H9 (cell line): ENCODE measurements at regions not wholly inside any gene's neighbourhood (a gene's known extent, or its start where the extent isn't known, plus 50 kb on each side); places are given as distances from the start of the nearest gene placed in this dataset.

Experiments
- DNase-seq: peaks from one replicate; pipeline ENCODE4 v3.0.0-alpha.2; 2017
- H2AFZ ChIP-seq: one replicate; pipeline ENCODE4 v1.6.1; 2013; ENCODE audit warnings: mild to moderate bottlenecking, low read length, control low read depth, moderate library complexity
- H2AK5ac ChIP-seq: 2 replicates; pipeline ENCODE4 v1.6.1; 2013; ENCODE audit warnings: low read length, control low read depth, mixed read lengths; ENCODE audit not compliant: insufficient read length
- H2BK120ac ChIP-seq: one replicate; pipeline ENCODE4 v1.6.1; 2013; ENCODE audit warnings: low read depth, mild to moderate bottlenecking, low read length, control low read depth, inconsistent platforms; ENCODE audit not compliant: poor library complexity, severe bottlenecking
- H2BK12ac ChIP-seq: 2 replicates; pipeline ENCODE4 v1.6.1; 2013; ENCODE audit warnings: low read length, control low read depth, mixed read lengths, low read depth; ENCODE audit not compliant: insufficient read length
- H2BK15ac ChIP-seq: 2 replicates; pipeline ENCODE4 v1.6.1; 2013; ENCODE audit warnings: low read depth, low read length, control low read depth
- H2BK20ac ChIP-seq: one replicate; pipeline ENCODE4 v1.6.1; 2013; ENCODE audit warnings: low read depth, mild to moderate bottlenecking, low read length, control low read depth, inconsistent platforms; ENCODE audit not compliant: poor library complexity, severe bottlenecking
- H2BK5ac ChIP-seq: 2 replicates; pipeline ENCODE4 v1.6.1; 2013; ENCODE audit warnings: low read length, control low read depth, mixed read lengths; ENCODE audit not compliant: insufficient read length
- H3K14ac ChIP-seq: 2 replicates; pipeline ENCODE4 v1.6.1; 2013; ENCODE audit warnings: low read length, control low read depth; ENCODE audit not compliant: insufficient read depth
- H3K18ac ChIP-seq: 2 replicates; pipeline ENCODE4 v1.6.1; 2013; ENCODE audit warnings: low read depth, mild to moderate bottlenecking, mixed read lengths, low read length, control low read depth; ENCODE audit not compliant: insufficient read length
- H3K23ac ChIP-seq: 2 replicates; pipeline ENCODE4 v1.6.1; 2013; ENCODE audit warnings: low read length, control low read depth, mixed read lengths, low read depth; ENCODE audit not compliant: insufficient read length
- H3K23me2 ChIP-seq: 2 replicates; pipeline ENCODE4 v1.6.1; 2013; ENCODE audit warnings: low read depth, mild to moderate bottlenecking, mixed read lengths, low read length, control low read depth; ENCODE audit not compliant: insufficient read length, poor library complexity, severe bottlenecking
- H3K27ac ChIP-seq: 2 replicates; pipeline ENCODE4 v1.5.1; 2013; ENCODE audit warnings: low read length, control low read depth, mixed read lengths, low read depth; ENCODE audit not compliant: insufficient read length
- H3K27me3 ChIP-seq: 2 replicates; pipeline ENCODE4 v1.6.1; 2013; ENCODE audit warnings: low read length, control low read depth, inconsistent platforms; ENCODE audit not compliant: insufficient read depth
- H3K4ac ChIP-seq: 2 replicates; pipeline ENCODE4 v1.6.1; 2013; ENCODE audit warnings: low read depth, mild to moderate bottlenecking, control low read depth, inconsistent platforms, low read length, moderate library complexity
- H3K4me1 ChIP-seq: 2 replicates; pipeline ENCODE4 v1.6.1; 2013; ENCODE audit warnings: low read length, control low read depth, inconsistent platforms; ENCODE audit not compliant: insufficient read depth
- H3K4me2 ChIP-seq: 2 replicates; pipeline ENCODE4 v1.6.1; 2013; ENCODE audit warnings: low read length, control low read depth, mixed read lengths; ENCODE audit not compliant: insufficient read length, insufficient read depth
- H3K56ac ChIP-seq: 2 replicates; pipeline ENCODE4 v1.6.1; 2013; ENCODE audit warnings: low read depth, mild to moderate bottlenecking, mixed read lengths, low read length, control low read depth; ENCODE audit not compliant: insufficient read length
- H3K79me1 ChIP-seq: 2 replicates; pipeline ENCODE4 v1.6.1; 2013; ENCODE audit warnings: low read depth, mild to moderate bottlenecking, moderate library complexity, low read length, control low read depth, inconsistent platforms; ENCODE audit not compliant: insufficient read depth, poor library complexity, severe bottlenecking
- H3K79me2 ChIP-seq: 2 replicates; pipeline ENCODE4 v1.6.1; 2013; ENCODE audit warnings: low read length, control low read depth, inconsistent platforms; ENCODE audit not compliant: insufficient read depth
- H3K9ac ChIP-seq: 2 replicates; pipeline ENCODE4 v1.6.1; 2013; ENCODE audit warnings: low read length, control low read depth, mixed read lengths; ENCODE audit not compliant: insufficient read length; ENCODE audit errors: extremely low read depth
- H3K9me3 ChIP-seq: one replicate; pipeline ENCODE4 v1.6.1; 2013; ENCODE audit warnings: low read depth, low read length, inconsistent platforms; ENCODE audit not compliant: control insufficient read depth
- H3T11ph ChIP-seq: one replicate; pipeline ENCODE4 v1.6.1; 2013; ENCODE audit warnings: mild to moderate bottlenecking, low read length, control low read depth, inconsistent platforms
- H4K20me1 ChIP-seq: one replicate; pipeline ENCODE4 v1.6.1; 2013; ENCODE audit not compliant: control insufficient read depth, insufficient read length, insufficient read depth
- H4K5ac ChIP-seq: 2 replicates; pipeline ENCODE4 v1.6.1; 2013; ENCODE audit warnings: low read depth, mild to moderate bottlenecking, mixed read lengths, low read length, control low read depth; ENCODE audit not compliant: insufficient read length
- H4K8ac ChIP-seq: replicated peaks from 2 replicates; pipeline ENCODE4 v1.6.1; 2013; ENCODE audit warnings: low read length, control low read depth, mixed read lengths, low read depth; ENCODE audit not compliant: insufficient read length
- H4K91ac ChIP-seq: 2 replicates; pipeline ENCODE4 v1.6.1; 2013; ENCODE audit warnings: low read depth, mild to moderate bottlenecking, moderate library complexity, mixed read lengths, low read length, control low read depth; ENCODE audit not compliant: insufficient read length
- H3K27ac Mint-ChIP-seq, 3 experiments: 2 replicates in 2 of 3; 3 replicates in 1 of 3; pipeline ENCODE4 v1.8.0; 2020 to 2021; ENCODE audit warnings: mixed read lengths in 3 of 3, mild to moderate bottlenecking in 1 of 3, moderate library complexity in 1 of 3
- H3K27me3 Mint-ChIP-seq: 2 replicates; pipeline ENCODE4 v1.8.0; 2021; ENCODE audit warnings: low read depth, mild to moderate bottlenecking, moderate library complexity, mixed read lengths
- H3K36me3 Mint-ChIP-seq, 3 experiments: 2 replicates in 2 of 3; 3 replicates in 1 of 3; pipeline ENCODE4 v1.8.0; 2020 to 2021; ENCODE audit warnings: low read depth in 3 of 3, mixed read lengths in 3 of 3; ENCODE audit not compliant: insufficient read depth in 1 of 3
- H3K4me1 Mint-ChIP-seq, 2 experiments: 2 replicates each; pipeline ENCODE4 v1.8.0; 2020; ENCODE audit warnings: mixed read lengths in 2 of 2
- H3K4me3 Mint-ChIP-seq, 2 experiments: 2 replicates in 1 of 2; 3 replicates in 1 of 2; pipeline ENCODE4 v1.8.0; 2020 to 2021; ENCODE audit warnings: mild to moderate bottlenecking in 2 of 2, mixed read lengths in 2 of 2, moderate library complexity in 1 of 2
- H3K9me3 Mint-ChIP-seq, 2 experiments: 2 replicates in 1 of 2; 3 replicates in 1 of 2; pipeline ENCODE4 v1.8.0; 2020; ENCODE audit warnings: mild to moderate bottlenecking in 2 of 2, mixed read lengths in 2 of 2, moderate library complexity in 1 of 2
- CTCF ChIP-seq: fragments of 200-600 bp; sonication (generic); conservative IDR thresholded peaks from 3 replicates; pipeline ENCODE4 v1.8.0; 2021; ENCODE audit warnings: antibody characterized with exemption, mild to moderate bottlenecking
- WGBS: extraction: QIAGEN DNeasy Blood & Tissue Kit; methylation state at CpG from one replicate; pipeline ENCODE4 v1.1.7; 2013; ENCODE audit warnings: missing lambda C conversion rate, low lambda C conversion rate, mixed read lengths; ENCODE audit not compliant: insufficient read length; ENCODE audit errors: extremely low coverage; 5-methylcytosine and 5-hydroxymethylcytosine counted together

DNA sequence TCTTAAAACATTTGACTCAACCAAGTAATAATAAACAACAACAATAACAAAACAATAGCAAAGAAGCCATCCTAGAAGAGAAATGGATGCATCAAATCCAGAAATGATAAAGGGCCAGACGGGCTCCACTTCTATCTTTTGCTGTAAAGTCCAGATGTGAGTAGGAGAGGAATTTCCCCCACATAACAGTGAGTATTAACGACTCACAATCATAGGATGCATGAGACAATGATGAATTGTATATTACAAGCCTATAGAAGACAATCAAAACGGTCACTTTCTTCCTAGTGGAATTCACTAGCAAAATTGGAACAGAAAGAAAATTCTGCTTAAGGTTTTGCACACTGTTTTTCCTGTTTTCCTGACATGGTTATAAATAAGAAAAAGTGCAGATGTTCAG, 97.0 kb upstream of the PREP start:
- H3K27me3 ChIP-seq: no peaks in the 10 kb centered on the region
- no peak overlapping the region for H3K27ac Mint-ChIP-seq
- H2BK20ac ChIP-seq: no peak overlapping the region
- no peak overlapping the region for H2BK12ac ChIP-seq
- H3K18ac ChIP-seq: no peak overlapping the region
- no peaks in the 10 kb centered on the region for H3K23me2 ChIP-seq
- H3K4me2 ChIP-seq: no peak overlapping the region
- H3K27ac ChIP-seq: no peak overlapping the region
- no peak overlapping the region for H3K9ac ChIP-seq
- no peak overlapping the region for H3K4me3 Mint-ChIP-seq
- no peak overlapping the region for H3T11ph ChIP-seq
- no peak overlapping the region for H2AFZ ChIP-seq
- H3K27me3 Mint-ChIP-seq: no peaks in the 10 kb centered on the region
- H2AK5ac ChIP-seq: no peak overlapping the region
- no peak overlapping the region for H3K4ac ChIP-seq
- no peaks in the 10 kb centered on the region for H3K79me1 ChIP-seq
- no peaks in the 10 kb centered on the region for H3K36me3 Mint-ChIP-seq
- H2BK15ac ChIP-seq: no peak overlapping the region
- no peaks in the 10 kb centered on the region for H3K9me3 Mint-ChIP-seq
- no peak overlapping the region for H4K5ac ChIP-seq
- no peak overlapping the region for H3K14ac ChIP-seq
- no peaks in the 10 kb centered on the region for H3K4me1 ChIP-seq
- H4K20me1 ChIP-seq: no peaks in the 10 kb centered on the region
- no peak overlapping the region for H2BK5ac ChIP-seq
- H3K4me1 Mint-ChIP-seq: no peaks in the 10 kb centered on the region
- H3K23ac ChIP-seq: no peak overlapping the region
- no peak overlapping the region for H4K91ac ChIP-seq
- no peak for TF ChIP-seq CTCF
- no peak overlapping the region for H3K56ac ChIP-seq
- no peaks in the 10 kb centered on the region for H3K9me3 ChIP-seq
- no peak overlapping the region for H2BK120ac ChIP-seq
- no CpG with 5 or more reads among the region's 3 CpGs for WGBS
- no peak for DNase-seq
- H4K8ac ChIP-seq: no peak overlapping the region
- H3K79me2 ChIP-seq: no peaks in the 10 kb centered on the region
